ENCODE measurements at regions not wholly inside any gene's neighbourhood (a gene's known extent, or its start where the extent isn't known, plus 50 kb on each side); places are given as distances from the start of the nearest gene placed in this dataset.
"Not testable (repeated sequence)": the region's sequence is repeated elsewhere in the genome, so short reads cannot be mapped to it uniquely, and the experiment has no call there.

- no peak for DNase-seq
These were observed 672.2 kb upstream of the ACVR2A start for GRCh38 chr2:147172493-147173188.

- DNase-seq = no peak
These were observed 672.9 kb upstream of the ACVR2A start for GRCh38 chr2:147171941-147172340.

- no peak for DNase-seq
These were observed 673.9 kb upstream of the ACVR2A start for GRCh38 chr2:147170932-147171331.

GRCh38 chr2:147165697-147166382, 679.0 kb upstream of the ACVR2A start:
- DNase-seq = no peak

- no peak for DNase-seq
These were observed 680.3 kb upstream of the ACVR2A start for GRCh38 chr2:147164563-147164962.

GRCh38 chr2:147161746-147162145, 683.1 kb upstream of the ACVR2A start:
- DNase-seq = no peak

- DNase-seq = no peak
These were observed 687.9 kb upstream of the ACVR2A start for GRCh38 chr2:147156970-147157369.

GRCh38 chr2:147150241-147150635, 694.6 kb upstream of the ACVR2A start:
- DNase-seq = no peak

GRCh38 chr2:147149575-147150240, 695.1 kb upstream of the ACVR2A start:
- DNase-seq = no peak

GRCh38 chr2:147147802-147148201, 697.0 kb upstream of the ACVR2A start:
- DNase-seq = no peak

GRCh38 chr2:147141930-147142329, 702.9 kb upstream of the ACVR2A start:
- no peak for DNase-seq

GRCh38 chr2:147139732-147140131, 705.1 kb upstream of the ACVR2A start:
- not testable (repeated sequence) for DNase-seq

GRCh38 chr2:147137711-147138110, 707.1 kb upstream of the ACVR2A start:
- no peak for DNase-seq

- no peak for DNase-seq
These were observed 709.5 kb upstream of the ACVR2A start for GRCh38 chr2:147135376-147135775.

GRCh38 chr2:147133286-147133908, 711.4 kb upstream of the ACVR2A start:
- DNase-seq = peak; percentile 23

- no peak for DNase-seq
These were observed 719.7 kb upstream of the ACVR2A start for GRCh38 chr2:147125145-147125544.

GRCh38 chr2:147122944-147123343, 721.9 kb upstream of the ACVR2A start:
- DNase-seq = no peak

- DNase-seq = no peak
These were observed 733.9 kb upstream of the ACVR2A start for GRCh38 chr2:147110962-147111361.

GRCh38 chr2:147110317-147110716, 734.5 kb upstream of the ACVR2A start:
- peak; percentile 82 for DNase-seq

GRCh38 chr2:147109291-147109690, 735.5 kb upstream of the ACVR2A start:
- no peak for DNase-seq

GRCh38 chr2:147108548-147108947, 736.3 kb upstream of the ACVR2A start:
- no peak for DNase-seq

GRCh38 chr2:147101941-147102790, 742.7 kb upstream of the ACVR2A start:
- DNase-seq = no peak
